CD4-positive, alpha-beta memory T cell (primary cell): ENCODE measurements at regions not wholly inside any gene's neighbourhood (a gene's known extent, or its start where the extent isn't known, plus 50 kb on each side); places are given as distances from the start of the nearest gene placed in this dataset.

Experiments
- CTCF ChIA-PET: fragments of 350-600 bp; sonication (Branson Sonifier 250); formaldehyde crosslinking; loops from one replicate; lab custom pipeline; 2021; ENCODE audit warnings: inconsistent platforms; ENCODE audit not compliant: partially characterized antibody; lab: Charles Lee
- POLR2A ChIA-PET: fragments of 350-600 bp; sonication (Branson Sonifier 250); formaldehyde crosslinking; loops from one replicate; lab custom pipeline; 2021; ENCODE audit not compliant: partially characterized antibody; lab: Charles Lee
- DNase-seq, 5 donors: peaks; one replicate each; pipeline versions ENCODE4 v3.0.0 to v3.0.0-alpha.2; 2020 to 2022; ENCODE audit warnings: mixed read lengths in 1 of 5
- H3K27ac ChIP-seq: one replicate; pipeline ENCODE4 v1.7.0; 2013; ENCODE audit warnings: low read depth, low read length
- H3K27me3 ChIP-seq: 2 replicates; pipeline ENCODE4 v1.7.0; 2013; ENCODE audit warnings: mild to moderate bottlenecking, low read length, moderate library complexity; ENCODE audit not compliant: insufficient read depth
- H3K36me3 ChIP-seq: 2 replicates; pipeline ENCODE4 v1.7.0; 2013; ENCODE audit warnings: mild to moderate bottlenecking, low read length, moderate library complexity; ENCODE audit not compliant: insufficient read depth
- H3K4me1 ChIP-seq: 2 replicates; pipeline ENCODE4 v1.7.0; 2013; ENCODE audit warnings: mild to moderate bottlenecking, low read length, moderate library complexity; ENCODE audit not compliant: insufficient read depth
- H3K4me3 ChIP-seq, 2 donors: one replicate each; pipeline ENCODE4 v1.7.0; 2013; ENCODE audit warnings: low read length in 2 of 2, mild to moderate bottlenecking in 1 of 2
- H3K9me3 ChIP-seq, 2 donors: one replicate each; pipeline ENCODE4 v1.7.0; 2013; ENCODE audit warnings: low read length in 2 of 2, control low read depth in 1 of 2; ENCODE audit not compliant: control insufficient read depth in 1 of 2
- H3K27ac Mint-ChIP-seq, 7 donors: one replicate each; pipeline ENCODE4 v1.8.0; 2020 to 2021; ENCODE audit warnings: mixed read lengths in 7 of 7, mild to moderate bottlenecking in 6 of 7, inconsistent platforms in 3 of 7, moderate library complexity in 3 of 7
- H3K27me3 Mint-ChIP-seq, 2 donors: one replicate each; pipeline ENCODE4 v1.8.0; 2020 to 2021; ENCODE audit warnings: mixed read lengths in 2 of 2
- H3K36me3 Mint-ChIP-seq, 2 donors: one replicate each; pipeline ENCODE4 v1.8.0; 2020 to 2021; ENCODE audit warnings: mixed read lengths in 2 of 2, inconsistent platforms in 1 of 2, mild to moderate bottlenecking in 1 of 2
- H3K4me1 Mint-ChIP-seq, 4 donors: one replicate each; pipeline ENCODE4 v1.8.0; 2020 to 2021; ENCODE audit warnings: mixed read lengths in 4 of 4, mild to moderate bottlenecking in 1 of 4
- H3K4me3 Mint-ChIP-seq, 8 donors: one replicate each; pipeline ENCODE4 v1.8.0; 2020 to 2021; ENCODE audit warnings: mixed read lengths in 8 of 8, mild to moderate bottlenecking in 7 of 8, moderate library complexity in 6 of 8, inconsistent platforms in 3 of 8
- H3K9me3 Mint-ChIP-seq, 8 donors: one replicate each; pipeline ENCODE4 v1.8.0; 2020 to 2021; ENCODE audit warnings: mixed read lengths in 8 of 8, mild to moderate bottlenecking in 5 of 8, inconsistent platforms in 3 of 8, moderate library complexity in 1 of 8
- intact Hi-C: fragments of 100-400 bp; cut with micrococcal nuclease; formaldehyde crosslinking; loops from one replicate; pipeline ENCODE4 v1.15.1; 2023

DNA sequence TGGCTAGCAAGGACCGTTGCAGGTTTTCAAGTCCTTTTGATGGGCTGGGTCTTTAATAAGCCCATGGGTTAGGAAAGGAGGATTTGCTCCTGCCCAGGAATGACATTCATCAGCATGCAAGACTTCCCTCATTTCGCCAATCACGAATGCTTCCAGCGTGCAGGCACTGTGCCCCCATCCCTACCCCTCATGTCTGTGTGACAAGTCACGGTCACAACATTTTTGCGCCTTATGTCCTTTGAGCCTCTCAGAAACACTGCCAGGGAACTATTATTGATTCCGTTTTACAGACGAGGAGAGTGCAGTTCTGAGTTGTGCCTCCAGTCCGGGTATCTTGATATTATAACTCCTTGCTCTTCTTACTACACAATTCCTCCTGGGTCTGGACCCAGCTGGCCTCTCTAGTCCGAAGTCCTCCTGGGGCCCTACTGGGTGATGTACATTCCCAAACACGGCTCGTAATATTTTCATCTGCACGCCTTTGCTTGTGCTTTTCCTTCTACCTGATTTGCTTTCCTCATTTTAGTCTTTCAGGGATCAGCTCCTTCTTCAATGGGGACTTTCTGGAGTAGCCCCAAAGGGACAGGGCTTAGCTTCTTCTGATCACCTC is 101.8 kb upstream of the MYCN start:
- Mint-ChIP-seq H3K4me1 (no peaks in the 10 kb centered on the region), H3K27ac (no peak overlapping the region), H3K4me3 (no peak overlapping the region), H3K36me3 (no peaks in the 10 kb centered on the region), H3K27me3 (no peaks in the 10 kb centered on the region), H3K9me3 (peaks cover 0 to 1% (median 0%) of the 10 kb centered on the region in 8 donors)
- Histone ChIP-seq H3K27me3 (no peaks in the 10 kb centered on the region), H3K4me1 (no peaks in the 10 kb centered on the region), H3K27ac (no peak overlapping the region), H3K9me3 (no peaks in the 10 kb centered on the region), H3K36me3 (no peaks in the 10 kb centered on the region), H3K4me3 (no peak overlapping the region)
- DNase-seq, result no peak
- ChIA-PET CTCF (no interaction called here), POLR2A (no interaction called here)
- intact Hi-C loops, result no loop called here

- Histone ChIP-seq H3K4me3 (no peak overlapping the region), H3K36me3 (no peaks in the 10 kb centered on the region), H3K27me3 (no peaks in the 10 kb centered on the region), H3K9me3 (no peaks in the 10 kb centered on the region), H3K27ac (no peak overlapping the region), H3K4me1 (no peaks in the 10 kb centered on the region)
- Mint-ChIP-seq H3K9me3 (peaks cover 0 to 2% (median 0%) of the 10 kb centered on the region in 8 donors), H3K4me1 (no peaks in the 10 kb centered on the region), H3K27ac (no peak overlapping the region), H3K27me3 (no peaks in the 10 kb centered on the region), H3K36me3 (no peaks in the 10 kb centered on the region), H3K4me3 (no peak overlapping the region)
- ChIA-PET CTCF (no interaction called here), POLR2A (no interaction called here)
- intact Hi-C loops, result no loop called here
- DNase-seq, result no peak
These were observed 100.8 kb upstream of the MYCN start for GRCh38 chr2:15839426-15840124.

- ChIA-PET CTCF (no interaction called here), POLR2A (no interaction called here)
- Mint-ChIP-seq H3K9me3 (peaks cover 0 to 3% (median 0%) of the 10 kb centered on the region in 8 donors), H3K4me3 (no peak overlapping the region), H3K36me3 (no peaks in the 10 kb centered on the region), H3K4me1 (no peaks in the 10 kb centered on the region), H3K27me3 (no peaks in the 10 kb centered on the region), H3K27ac (no peak overlapping the region)
- Histone ChIP-seq H3K9me3 (no peaks in the 10 kb centered on the region), H3K27me3 (no peaks in the 10 kb centered on the region), H3K4me3 (no peak overlapping the region), H3K36me3 (no peaks in the 10 kb centered on the region), H3K27ac (no peak overlapping the region), H3K4me1 (no peaks in the 10 kb centered on the region)
- intact Hi-C loops, result no loop called here
- DNase-seq, result no peak
These were observed 100.2 kb upstream of the MYCN start for GRCh38 chr2:15840148-15840547.

- H3K36me3 Mint-ChIP-seq, result no peaks in the 10 kb centered on the region
- peaks cover 0 to 3% (median 0%) of the 10 kb centered on the region in 8 donors for H3K9me3 Mint-ChIP-seq
- Histone ChIP-seq H3K27me3 (no peaks in the 10 kb centered on the region), H3K4me1 (no peaks in the 10 kb centered on the region), H3K27ac (no peak overlapping the region), H3K36me3 (no peaks in the 10 kb centered on the region), H3K4me3 (no peak overlapping the region), H3K9me3 (no peaks in the 10 kb centered on the region)
- intact Hi-C loops, result no loop called here
- H3K27me3 Mint-ChIP-seq, result no peaks in the 10 kb centered on the region
- H3K4me1 Mint-ChIP-seq, result no peaks in the 10 kb centered on the region
- no peak overlapping the region for H3K27ac Mint-ChIP-seq
- H3K4me3 Mint-ChIP-seq, result no peak overlapping the region
- no peak for DNase-seq
- ChIA-PET CTCF (no interaction called here), POLR2A (no interaction called here)
These were observed 99.4 kb upstream of the MYCN start for GRCh38 chr2:15840969-15841368.

DNA sequence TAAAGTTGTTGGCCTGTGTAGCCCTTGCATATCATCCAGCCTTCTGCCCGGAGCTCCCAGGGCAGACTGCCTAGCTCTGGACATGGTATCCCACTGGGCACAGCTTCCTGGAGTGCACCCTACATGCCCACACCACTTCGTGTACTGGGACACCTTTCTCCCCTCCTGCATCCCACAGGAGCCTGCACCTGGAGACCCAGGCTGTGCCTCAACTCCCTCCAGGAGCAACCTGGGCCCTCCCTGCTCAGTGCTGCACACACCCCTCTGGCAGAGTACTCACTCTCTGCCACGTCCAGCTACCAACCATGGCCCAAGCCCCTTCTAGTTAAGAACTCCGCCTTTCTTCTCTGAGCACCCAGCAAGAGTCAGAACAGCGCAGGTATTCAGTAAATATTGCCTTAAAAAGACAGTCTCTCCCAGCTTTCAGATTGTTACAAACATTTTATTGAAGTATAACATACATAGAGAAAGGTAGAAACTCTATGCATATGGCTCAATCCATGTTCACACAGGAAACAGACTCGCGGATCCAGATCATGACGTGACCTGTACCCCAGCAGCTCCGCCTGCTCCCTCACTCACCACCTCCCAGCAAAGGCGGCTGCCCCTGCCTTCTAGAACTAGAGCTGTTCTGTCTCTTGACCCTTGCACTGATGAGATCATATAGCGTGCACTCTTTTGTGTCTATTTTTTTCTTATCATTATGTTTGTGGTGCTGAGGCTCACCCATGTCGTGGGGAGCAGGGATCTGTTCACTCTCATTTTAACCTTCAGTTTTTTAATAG is 98.4 kb upstream of the MYCN start:
- intact Hi-C loops, result no loop called here
- ChIA-PET POLR2A (no interaction called here), CTCF (no interaction called here)
- Mint-ChIP-seq H3K27me3 (no peaks in the 10 kb centered on the region), H3K4me1 (no peaks in the 10 kb centered on the region), H3K27ac (no peak overlapping the region), H3K9me3 (peaks cover 0 to 3% (median 0%) of the 10 kb centered on the region in 8 donors), H3K4me3 (no peak overlapping the region), H3K36me3 (no peaks in the 10 kb centered on the region)
- Histone ChIP-seq H3K36me3 (no peaks in the 10 kb centered on the region), H3K27me3 (no peaks in the 10 kb centered on the region), H3K4me1 (no peaks in the 10 kb centered on the region), H3K9me3 (no peaks in the 10 kb centered on the region), H3K27ac (no peak overlapping the region), H3K4me3 (no peak overlapping the region)
- DNase-seq, result no peak

- Mint-ChIP-seq H3K27ac (no peak overlapping the region), H3K27me3 (no peaks in the 10 kb centered on the region), H3K36me3 (no peaks in the 10 kb centered on the region), H3K4me1 (no peaks in the 10 kb centered on the region), H3K9me3 (peaks cover 0 to 3% (median 0%) of the 10 kb centered on the region in 8 donors), H3K4me3 (no peak overlapping the region)
- ChIA-PET CTCF (no interaction called here), POLR2A (no interaction called here)
- no peaks in the 10 kb centered on the region for H3K36me3 ChIP-seq
- no peak overlapping the region for H3K4me3 ChIP-seq
- no peaks in the 10 kb centered on the region for H3K9me3 ChIP-seq
- intact Hi-C loops, result no loop called here
- no peaks in the 10 kb centered on the region for H3K27me3 ChIP-seq
- no peaks in the 10 kb centered on the region for H3K4me1 ChIP-seq
- no peak for DNase-seq
- no peak overlapping the region for H3K27ac ChIP-seq
These were observed 97.3 kb upstream of the MYCN start for GRCh38 chr2:15842758-15843666.
